K562 (cell line): ENCODE measurements at regions not wholly inside any gene's neighbourhood (a gene's known extent, or its start where the extent isn't known, plus 50 kb on each side); places are given as distances from the start of the nearest gene placed in this dataset.

Source experiments
- ATAC-seq: fragments of 200-7000 bp; cut with Tn5 transposase; 3 replicates; pipeline ENCODE4 v1.9.1; 2020; ENCODE audit warnings: moderate library complexity
- BruUV-seq: library from RNA; stranded (reverse); fragments of 400-500 nt; replicated peaks from 2 replicates; lab custom pipeline; 2021; lab: Mats Ljungman, UMichigan
- CTCF ChIA-PET: fragments of 300-600 bp; formaldehyde crosslinking; extraction: SDS; loops from one replicate; lab custom pipeline; 2021; ENCODE audit warnings: low intra/inter-chr PET ratio; lab: Yijun Ruan, JAX
- POLR2A ChIA-PET: fragments of 300-600, 350-650 bp; sonication (Branson Sonifier 250); formaldehyde crosslinking; extraction: SDS; loops from one replicate; lab custom pipeline; 2021; ENCODE audit warnings: antibody characterized with exemption, inconsistent platforms; lab: Yijun Ruan, JAX
- DNase-seq, 4 experiments: peaks; one replicate each; pipeline versions ENCODE4 v3.0.0 to v3.0.0-alpha.2; 2011 to 2018; ENCODE audit warnings: low spot score in 3 of 4, mixed read lengths in 3 of 4; ENCODE audit errors: extremely low read depth in 1 of 4
- FAIRE-seq: peaks from 2 replicates; lab custom pipeline; 2011; peaks lifted over from hg19 to GRCh38; lab: Jason Lieb, UNC
- H2AFZ ChIP-seq: 2 replicates; pipeline ENCODE4 v1.6.0; 2011; ENCODE audit warnings: low read depth, low read length, control low read depth, inconsistent platforms
- H3K27ac ChIP-seq: fragments of 200-600 bp; 3 replicates; pipeline ENCODE4 v1.8.0; 2011; ENCODE audit warnings: low read depth, mild to moderate bottlenecking, control low read depth, inconsistent platforms, low read length, moderate library complexity, mixed read lengths; ENCODE audit errors: extremely low read depth
- H3K27me3 ChIP-seq, 2 experiments: fragments of 300-600 bp in 1 of 2; 2 replicates in 1 of 2; 3 replicates in 1 of 2; pipeline versions ENCODE4 v1.6.0 to v1.8.0; 2011; ENCODE audit warnings: inconsistent platforms in 2 of 2, low read length in 2 of 2, mild to moderate bottlenecking in 1 of 2, mixed read lengths in 1 of 2, moderate library complexity in 1 of 2; ENCODE audit not compliant: control insufficient read depth in 2 of 2, insufficient read depth in 2 of 2
- H3K36me3 ChIP-seq: fragments of 300-600 bp; 3 replicates; pipeline ENCODE4 v1.8.0; 2011; ENCODE audit warnings: mild to moderate bottlenecking, low read length, inconsistent platforms; ENCODE audit not compliant: control insufficient read depth, insufficient read depth
- H3K4me1 ChIP-seq, 2 experiments: fragments of 200-600 bp in 1 of 2; replicated peaks in 1 of 2; 2 replicates in 1 of 2; 3 replicates in 1 of 2; pipeline versions ENCODE4 v1.5.1 to v1.8.0; 2011; ENCODE audit warnings: inconsistent platforms in 2 of 2, low read length in 2 of 2, mild to moderate bottlenecking in 1 of 2, mixed read lengths in 1 of 2, moderate library complexity in 1 of 2; ENCODE audit not compliant: control insufficient read depth in 2 of 2, insufficient read depth in 2 of 2
- H3K4me2 ChIP-seq: 2 replicates; pipeline ENCODE4 v1.6.1; 2011; ENCODE audit warnings: low read length, control low read depth, inconsistent platforms, mixed read lengths; ENCODE audit not compliant: insufficient read depth
- H3K4me3 ChIP-seq: fragments of 200-600 bp; sonication (generic), shearing (Covaris generic); 2 replicates; pipeline ENCODE4 v1.5.1; 2016; ENCODE audit warnings: control low read depth, inconsistent platforms
- H3K79me2 ChIP-seq: fragments of 200-600 bp; 3 replicates; pipeline ENCODE4 v1.8.0; 2011; ENCODE audit warnings: low read length, inconsistent platforms; ENCODE audit not compliant: control insufficient read depth, insufficient read depth
- H3K9ac ChIP-seq, 2 experiments: 2 replicates each; pipeline versions ENCODE4 v1.6.0 to v1.6.1; 2011; ENCODE audit warnings: low read depth in 2 of 2, low read length in 2 of 2, control low read depth in 1 of 2, inconsistent platforms in 1 of 2, mild to moderate bottlenecking in 1 of 2, mixed read lengths in 1 of 2; ENCODE audit not compliant: insufficient read depth in 1 of 2
- H3K9me1 ChIP-seq: one replicate; pipeline ENCODE4 v1.6.0; 2011; ENCODE audit warnings: inconsistent platforms, mild to moderate bottlenecking, low read length, moderate library complexity; ENCODE audit not compliant: control insufficient read depth, insufficient read depth
- H3K9me3 ChIP-seq: replicated peaks from 2 replicates; pipeline ENCODE4 v1.5.1; 2011; ENCODE audit warnings: low read depth, low read length, inconsistent platforms; ENCODE audit not compliant: control insufficient read depth, insufficient read depth
- H4K20me1 ChIP-seq: replicated peaks from 2 replicates; pipeline ENCODE4 v1.6.1; 2011; ENCODE audit warnings: low read length, inconsistent platforms, mixed read lengths; ENCODE audit not compliant: control insufficient read depth, insufficient read depth
- ADNP ChIP-seq: fragments of 200-800 bp; sonication (Bioruptor generic); IDR thresholded peaks from 2 replicates; pipeline ENCODE4 v1.6.1; 2016; ENCODE audit warnings: missing genetic modification characterization, missing compliant biosample characterization
- CCAR2 ChIP-seq: fragments of 200-400 bp; formaldehyde crosslinking; IDR thresholded peaks from 2 replicates; pipeline ENCODE4 v1.6.1; 2017; ENCODE audit warnings: mild to moderate bottlenecking, low read depth, low read length
- HDGF ChIP-seq: fragments of 450-650 bp; IDR thresholded peaks from 2 replicates; pipeline ENCODE4 v1.6.1; 2016
- JUN ChIP-seq, 2 experiments: sonication (generic) in 1 of 2; formaldehyde crosslinking in 1 of 2; IDR thresholded peaks; 2 replicates each; pipeline versions ENCODE4 v1.6.1 to v1.8.0; 2012 to 2022; ENCODE audit warnings: borderline replicate concordance in 2 of 2, mild to moderate bottlenecking in 2 of 2, improper control_type of control experiment in 1 of 2, low read depth in 1 of 2, low read length in 1 of 2, missing genetic modification reagents in 1 of 2
- MCM2 ChIP-seq: fragments of 450-650 bp; IDR thresholded peaks from 2 replicates; pipeline ENCODE4 v1.6.1; 2017; ENCODE audit warnings: low read depth, mild to moderate bottlenecking
- MCM3 ChIP-seq: fragments of 450-650 bp; IDR thresholded peaks from 2 replicates; pipeline ENCODE4 v1.6.1; 2016
- MEF2A ChIP-seq: IDR thresholded peaks from 2 replicates; pipeline ENCODE4 v1.6.1; 2011; ENCODE audit warnings: low read depth, mild to moderate bottlenecking, low read length, moderate library complexity; ENCODE audit not compliant: control insufficient read depth
- RBFOX2 ChIP-seq: fragments of 200-400 bp; formaldehyde crosslinking; IDR thresholded peaks from 2 replicates; pipeline ENCODE4 v1.6.1; 2017; ENCODE audit warnings: low read depth, mild to moderate bottlenecking, low read length, moderate library complexity
- RBM14 ChIP-seq: fragments of 200-400 bp; formaldehyde crosslinking; IDR thresholded peaks from 2 replicates; pipeline ENCODE4 v1.6.1; 2018; ENCODE audit warnings: low read depth, mild to moderate bottlenecking, low read length, moderate library complexity, borderline replicate concordance; ENCODE audit not compliant: insufficient read depth
- SRSF3 ChIP-seq: fragments of 200-400 bp; formaldehyde crosslinking; IDR thresholded peaks from 2 replicates; pipeline ENCODE4 v1.6.1; 2016; ENCODE audit warnings: mild to moderate bottlenecking, low read length, moderate library complexity; ENCODE audit not compliant: insufficient read depth
- ZBTB1 ChIP-seq: sonication (generic); formaldehyde crosslinking; IDR thresholded peaks from 2 replicates; pipeline ENCODE4 v1.8.1; 2023; ENCODE audit warnings: missing genetic modification reagents, low read depth, mild to moderate bottlenecking, borderline replicate concordance
- ZNF143 ChIP-seq: sonication (generic); formaldehyde crosslinking; IDR thresholded peaks from 2 replicates; pipeline ENCODE4 v1.9.0; 2022; ENCODE audit warnings: mild to moderate bottlenecking, missing genetic modification reagents
- ZNF347 ChIP-seq: fragments of 450-650 bp; formaldehyde crosslinking; IDR thresholded peaks from 2 replicates; pipeline ENCODE4 v1.4.0; 2020; ENCODE audit warnings: low read depth, mild to moderate bottlenecking, moderate library complexity
- ZNF639 ChIP-seq, 2 experiments: fragments of 200-800 bp in 1 of 2; sonication (Bioruptor generic) in 1 of 2; sonication (generic) in 1 of 2; formaldehyde crosslinking in 1 of 2; IDR thresholded peaks in 1 of 2; conservative IDR thresholded peaks in 1 of 2; 2 replicates each; pipeline versions ENCODE4 v1.5.0 to v1.6.1; 2016 to 2020; ENCODE audit warnings: missing compliant biosample characterization in 1 of 2, missing genetic modification characterization in 1 of 2, missing genetic modification reagents in 1 of 2
- ZNF830 ChIP-seq: fragments of 250-450 bp; sonication (Bioruptor Pico); IDR thresholded peaks from 2 replicates; pipeline ENCODE4 v1.5.0; 2021; ENCODE audit warnings: mild to moderate bottlenecking
- ZSCAN29 ChIP-seq: fragments of 450-650 bp; IDR thresholded peaks from 2 replicates; pipeline ENCODE4 v1.6.1; 2017
- WGBS: fragments of 100-300 bp; shearing (Covaris generic); methylation state at CpG from one replicate; pipeline ENCODE4 v1.1.6; 2016; ENCODE audit warnings: low coverage, mixed read lengths; ENCODE audit not compliant: insufficient coverage; ENCODE audit errors: missing lambda C conversion rate; 5-methylcytosine and 5-hydroxymethylcytosine counted together
- in situ Hi-C: fragments of 300-500 bp; cut with MboI; formaldehyde crosslinking; loops from 4 replicates; pipeline ENCODE4 v1.15.0; 2018; ENCODE audit warnings: inconsistent platforms, mixed read lengths
- intact Hi-C: fragments of 100-400 bp; cut with micrococcal nuclease; formaldehyde crosslinking; loops from 2 replicates; pipeline ENCODE4 v1.14.2; 2022

GRCh38 chr2:223243233-223243632 lies 191.2 kb downstream of the KCNE4 start:
- no peak overlapping the region for H3K4me3 ChIP-seq
- ATAC-seq (no peak), DNase-seq (no peak), FAIRE-seq (no peak)
- no peak overlapping the region for H3K4me2 ChIP-seq
- ChIA-PET POLR2A (no interaction called here), CTCF (no interaction called here)
- no peaks in the 10 kb centered on the region for H3K27me3 ChIP-seq
- no peak overlapping the region for H3K27ac ChIP-seq
- in situ Hi-C loops (no loop called here), intact Hi-C loops (no loop called here)
- H3K4me1 ChIP-seq: no peaks in the 10 kb centered on the region
- H3K9ac ChIP-seq: no peak overlapping the region
- no peaks in the 10 kb centered on the region for H3K79me2 ChIP-seq
- H3K9me3 ChIP-seq: no peaks in the 10 kb centered on the region
- no TSS peak for BruUV-seq
- no peaks in the 10 kb centered on the region for H3K36me3 ChIP-seq
- H2AFZ ChIP-seq: no peak overlapping the region
- no peaks in the 10 kb centered on the region for H3K9me1 ChIP-seq
- H4K20me1 ChIP-seq: no peaks in the 10 kb centered on the region
- WGBS: 0% methylated on average over 3 of the region's 3 CpGs
- no peak for TF ChIP-seq SRSF3
- no peak for TF ChIP-seq RBFOX2
- no peak for TF ChIP-seq RBM14
- no peak for TF ChIP-seq MCM3
- no peak for TF ChIP-seq ADNP (tag)
- TF ChIP-seq ZNF347 (CRISPR knock-in tag): no peak
- TF ChIP-seq ZNF143 (CRISPR knock-in tag): no peak
- TF ChIP-seq ZBTB1 (CRISPR knock-in tag): no peak
- TF ChIP-seq CCAR2: no peak
- TF ChIP-seq ZNF639 (CRISPR knock-in tag; conservative IDR thresholded peaks at IDR 0.05 in 1 of 2, IDR thresholded peaks at IDR 0.05 in 1 of 2): no peak
- TF ChIP-seq HDGF: no peak
- TF ChIP-seq ZSCAN29: no peak
- TF ChIP-seq JUN (IDR thresholded peaks at IDR 0.05; ENCODE audit: borderline replicate concordance, low read depth, low read length): no peak
- TF ChIP-seq JUN (CRISPR knock-in tag; IDR thresholded peaks at IDR 0.05; ENCODE audit: borderline replicate concordance): no peak
- no peak for TF ChIP-seq MCM2
- no peak for TF ChIP-seq MEF2A
- TF ChIP-seq ZNF830: no peak
